ENCODE measurements at regions not wholly inside any gene's neighbourhood (a gene's known extent, or its start where the extent isn't known, plus 50 kb on each side); places are given as distances from the start of the nearest gene placed in this dataset.

DNA sequence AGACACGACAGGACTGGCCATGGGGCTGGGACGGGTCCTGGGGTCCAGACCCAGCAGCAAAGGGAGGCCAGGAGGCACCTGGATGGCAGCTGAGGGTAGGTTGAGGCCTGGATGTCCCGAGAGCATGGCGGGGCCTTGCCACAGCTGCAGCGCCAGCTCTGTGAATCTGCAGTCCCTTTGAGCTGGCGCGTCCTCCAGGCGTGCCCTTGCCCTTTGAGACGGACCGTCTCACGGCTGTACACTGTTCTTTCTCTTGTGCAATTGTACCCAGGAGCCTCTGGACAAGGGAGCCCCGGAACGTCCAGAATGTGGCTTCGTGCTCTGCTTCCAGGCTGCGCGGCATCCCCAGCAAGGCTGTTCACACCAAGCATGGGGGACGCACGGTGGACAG lies 69.5 kb upstream of the CIBAR2 start:
- no peaks in the 10 kb centered on the region for H3K9me2 ChIP-seq (ENCODE audit: insufficient read depth)
- H4K20me1 ChIP-seq (ENCODE audit: insufficient read depth): no peaks in the 10 kb centered on the region
- H3K27ac ChIP-seq: no peak overlapping the region
- H3K4me3 ChIP-seq: no peak overlapping the region
- H2AFZ ChIP-seq: no peak overlapping the region
- no peaks in the 10 kb centered on the region for H3F3A ChIP-seq (ENCODE audit: insufficient read depth, low read depth)
- H3K9me3 ChIP-seq (ENCODE audit: insufficient read depth, low read depth): no peaks in the 10 kb centered on the region
- H3K36me3 ChIP-seq (ENCODE audit: low read depth): peaks cover 6% of the 10 kb centered on the region; the same call in 1 of the 2 replicates
- BruUV-seq (replicated peaks): no TSS peak
- no peaks in the 10 kb centered on the region for H3K79me2 ChIP-seq (ENCODE audit: low read depth)
- DNase-seq: no peak
- CTCF ChIA-PET: no interaction called here
- no peaks in the 10 kb centered on the region for H3K27me3 ChIP-seq (ENCODE audit: insufficient read depth, low read depth)
- TF ChIP-seq, protein P1, sequence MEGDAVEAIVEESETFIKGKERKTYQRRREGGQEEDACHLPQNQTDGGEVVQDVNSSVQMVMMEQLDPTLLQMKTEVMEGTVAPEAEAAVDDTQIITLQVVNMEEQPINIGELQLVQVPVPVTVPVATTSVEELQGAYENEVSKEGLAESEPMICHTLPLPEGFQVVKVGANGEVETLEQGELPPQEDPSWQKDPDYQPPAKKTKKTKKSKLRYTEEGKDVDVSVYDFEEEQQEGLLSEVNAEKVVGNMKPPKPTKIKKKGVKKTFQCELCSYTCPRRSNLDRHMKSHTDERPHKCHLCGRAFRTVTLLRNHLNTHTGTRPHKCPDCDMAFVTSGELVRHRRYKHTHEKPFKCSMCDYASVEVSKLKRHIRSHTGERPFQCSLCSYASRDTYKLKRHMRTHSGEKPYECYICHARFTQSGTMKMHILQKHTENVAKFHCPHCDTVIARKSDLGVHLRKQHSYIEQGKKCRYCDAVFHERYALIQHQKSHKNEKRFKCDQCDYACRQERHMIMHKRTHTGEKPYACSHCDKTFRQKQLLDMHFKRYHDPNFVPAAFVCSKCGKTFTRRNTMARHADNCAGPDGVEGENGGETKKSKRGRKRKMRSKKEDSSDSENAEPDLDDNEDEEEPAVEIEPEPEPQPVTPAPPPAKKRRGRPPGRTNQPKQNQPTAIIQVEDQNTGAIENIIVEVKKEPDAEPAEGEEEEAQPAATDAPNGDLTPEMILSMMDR (conservative IDR thresholded peaks at IDR 0.05): no peak
- TF ChIP-seq EZH2 (IDR thresholded peaks at IDR 0.05; ENCODE audit: low read depth): no peak
- POLR2A ChIA-PET (ENCODE audit: unreplicated experiment): no interaction called here
- H3K4me1 ChIP-seq (replicated peaks; ENCODE audit: insufficient read depth): no peaks in the 10 kb centered on the region
- intact Hi-C loops (cut with micrococcal nuclease; ENCODE audit: unreplicated experiment): no loop called here
- no peak overlapping the region for H3K4me2 ChIP-seq

DNA sequence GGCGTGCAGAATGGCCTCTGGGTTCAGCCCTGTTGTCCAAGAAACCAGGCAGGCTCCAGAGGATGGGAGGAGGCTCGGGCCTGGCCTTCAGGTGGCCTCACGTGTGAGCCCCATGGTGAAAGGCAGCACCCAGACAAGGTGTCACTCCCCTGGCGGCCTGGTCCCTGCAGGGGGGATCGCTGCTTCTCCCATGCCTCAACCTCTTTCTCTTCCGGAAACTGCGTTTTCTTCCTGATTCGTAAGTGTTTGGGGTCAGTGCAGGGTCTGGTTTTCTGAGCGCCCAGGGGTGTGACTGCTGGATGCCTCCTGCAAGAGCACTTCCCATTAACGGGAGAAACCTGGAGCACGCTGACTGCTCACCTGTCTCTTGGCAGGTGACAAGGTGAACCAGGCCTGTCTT lies 70.0 kb upstream of the CIBAR2 start:
- no peak for TF ChIP-seq EZH2 (IDR thresholded peaks at IDR 0.05; ENCODE audit: low read depth)
- TF ChIP-seq, protein P1 (conservative IDR thresholded peaks at IDR 0.05): no peak
- no peak overlapping the region for H3K4me3 ChIP-seq
- ChIA-PET POLR2A (ENCODE audit: unreplicated experiment) (no interaction called here), CTCF (no interaction called here)
- no TSS peak for BruUV-seq (replicated peaks)
- H3F3A ChIP-seq (ENCODE audit: insufficient read depth, low read depth): no peaks in the 10 kb centered on the region
- H4K20me1 ChIP-seq (ENCODE audit: insufficient read depth): no peaks in the 10 kb centered on the region
- no peaks in the 10 kb centered on the region for H3K9me2 ChIP-seq (ENCODE audit: insufficient read depth)
- H3K9me3 ChIP-seq (ENCODE audit: insufficient read depth, low read depth): no peaks in the 10 kb centered on the region
- H3K27me3 ChIP-seq (ENCODE audit: insufficient read depth, low read depth): no peaks in the 10 kb centered on the region
- no peaks in the 10 kb centered on the region for H3K4me1 ChIP-seq (replicated peaks; ENCODE audit: insufficient read depth)
- no peak overlapping the region for H3K27ac ChIP-seq
- intact Hi-C loops (cut with micrococcal nuclease; ENCODE audit: unreplicated experiment): no loop called here
- H3K36me3 ChIP-seq (ENCODE audit: low read depth): peaks cover 6% of the 10 kb centered on the region; the same call in 1 of the 2 replicates
- H3K4me2 ChIP-seq: no peak overlapping the region
- no peak for DNase-seq
- no peaks in the 10 kb centered on the region for H3K79me2 ChIP-seq (ENCODE audit: low read depth)
- H2AFZ ChIP-seq: no peak overlapping the region

DNA sequence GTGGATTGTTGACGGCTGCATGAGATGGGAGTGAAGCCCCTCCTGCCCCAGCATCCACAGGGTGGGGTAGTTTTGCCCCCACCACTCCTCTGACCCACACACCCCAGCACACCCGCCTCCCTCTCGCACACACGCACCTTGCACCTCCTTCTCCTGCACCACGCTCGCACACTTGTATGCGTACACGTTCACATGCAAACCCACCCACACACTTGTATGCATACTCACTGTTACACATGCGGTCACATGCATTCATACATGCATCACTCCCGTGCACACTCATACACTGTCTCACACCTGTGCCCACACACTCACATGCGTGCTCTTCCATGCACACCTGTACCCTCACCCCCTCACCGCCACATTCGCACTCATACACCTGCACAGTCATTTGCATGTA lies 70.5 kb upstream of the CIBAR2 start:
- H4K20me1 ChIP-seq (ENCODE audit: insufficient read depth): no peaks in the 10 kb centered on the region
- H3K4me3 ChIP-seq: no peak overlapping the region
- no peak for DNase-seq
- no peaks in the 10 kb centered on the region for H3K4me1 ChIP-seq (replicated peaks; ENCODE audit: insufficient read depth)
- H3K79me2 ChIP-seq (ENCODE audit: low read depth): no peaks in the 10 kb centered on the region
- no peaks in the 10 kb centered on the region for H3K9me2 ChIP-seq (ENCODE audit: insufficient read depth)
- H3F3A ChIP-seq (ENCODE audit: insufficient read depth, low read depth): no peaks in the 10 kb centered on the region
- no peak overlapping the region for H3K4me2 ChIP-seq
- peaks cover 6% of the 10 kb centered on the region; the same call in 1 of the 2 replicates for H3K36me3 ChIP-seq (ENCODE audit: low read depth)
- intact Hi-C loops (cut with micrococcal nuclease; ENCODE audit: unreplicated experiment): no loop called here
- TF ChIP-seq EZH2 (IDR thresholded peaks at IDR 0.05; ENCODE audit: low read depth): no peak
- TF ChIP-seq, protein P1 (conservative IDR thresholded peaks at IDR 0.05): no peak
- POLR2A ChIA-PET (ENCODE audit: unreplicated experiment): no interaction called here
- no peaks in the 10 kb centered on the region for H3K27me3 ChIP-seq (ENCODE audit: insufficient read depth, low read depth)
- H2AFZ ChIP-seq: no peak overlapping the region
- CTCF ChIA-PET: no interaction called here
- no TSS peak for BruUV-seq (replicated peaks)
- H3K27ac ChIP-seq: no peak overlapping the region
- H3K9me3 ChIP-seq (ENCODE audit: insufficient read depth, low read depth): no peaks in the 10 kb centered on the region

All from PC-9 (cell line).